ENCODE measurements at regions not wholly inside any gene's neighbourhood (a gene's known extent, or its start where the extent isn't known, plus 50 kb on each side); places are given as distances from the start of the nearest gene placed in this dataset.

DNA sequence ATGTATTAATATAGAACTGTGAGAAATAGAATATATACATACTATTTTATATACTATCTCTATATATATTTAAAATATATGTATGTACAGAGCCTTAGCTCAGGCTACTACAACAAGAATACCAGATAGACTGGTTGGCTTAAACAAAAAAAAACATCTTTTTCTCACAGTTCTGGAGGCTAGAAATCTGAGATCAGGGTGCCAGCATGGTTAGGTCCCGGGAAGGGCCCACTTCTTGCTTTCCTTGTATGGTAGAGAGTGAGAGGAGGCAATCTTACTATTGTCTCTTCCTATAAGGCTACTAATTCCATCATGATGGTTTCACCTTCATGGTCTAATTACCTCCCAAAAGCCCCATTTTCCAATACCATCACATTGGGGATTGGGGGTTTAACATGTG, 613.0 kb downstream of the ZNF608 start:
- Mint-ChIP-seq H3K27me3 (ENCODE audit: low read depth) (no peaks in the 10 kb centered on the region), H3K9me3 (peaks cover 0 to 3% of the 10 kb centered on the region in 2 experiments; a peak in 2 of 5 replicates), H3K36me3 (ENCODE audit: insufficient read depth in 1 of 3, low read depth in 3 of 3) (peaks cover 0 to 7% (median 4%) of the 10 kb centered on the region in 3 experiments; a peak in 3 of 7 replicates), H3K4me3 (no peak overlapping the region), H3K27ac (no peak overlapping the region), H3K4me1 (no peaks in the 10 kb centered on the region; a peak in 1 of 4 replicates)
- H3K4me2 ChIP-seq (ENCODE audit: insufficient read depth, insufficient read length, low read length), result no peak overlapping the region
- no peak overlapping the region for H2BK15ac ChIP-seq (ENCODE audit: low read depth, low read length)
- H3K4me1 ChIP-seq (ENCODE audit: insufficient read depth, low read length), result no peaks in the 10 kb centered on the region
- H3K9ac ChIP-seq (ENCODE audit: extremely low read depth, insufficient read length, low read length), result no peak overlapping the region
- H3K79me1 ChIP-seq (ENCODE audit: insufficient read depth, low read depth, low read length, poor library complexity, severe bottlenecking), result no peaks in the 10 kb centered on the region
- H4K20me1 ChIP-seq (ENCODE audit: control insufficient read depth, insufficient read depth, insufficient read length), result no peaks in the 10 kb centered on the region
- no peak overlapping the region for H3K56ac ChIP-seq (ENCODE audit: insufficient read length, low read depth, low read length)
- no peak overlapping the region for H3K4ac ChIP-seq (ENCODE audit: low read depth, low read length)
- H3K23me2 ChIP-seq (ENCODE audit: insufficient read length, low read depth, low read length, poor library complexity, severe bottlenecking), result no peaks in the 10 kb centered on the region
- H3K23ac ChIP-seq (ENCODE audit: insufficient read length, low read depth, low read length), result no peak overlapping the region
- no peak overlapping the region for H3K14ac ChIP-seq (ENCODE audit: insufficient read depth, low read length)
- no peak for DNase-seq
- TF ChIP-seq, protein P1, sequence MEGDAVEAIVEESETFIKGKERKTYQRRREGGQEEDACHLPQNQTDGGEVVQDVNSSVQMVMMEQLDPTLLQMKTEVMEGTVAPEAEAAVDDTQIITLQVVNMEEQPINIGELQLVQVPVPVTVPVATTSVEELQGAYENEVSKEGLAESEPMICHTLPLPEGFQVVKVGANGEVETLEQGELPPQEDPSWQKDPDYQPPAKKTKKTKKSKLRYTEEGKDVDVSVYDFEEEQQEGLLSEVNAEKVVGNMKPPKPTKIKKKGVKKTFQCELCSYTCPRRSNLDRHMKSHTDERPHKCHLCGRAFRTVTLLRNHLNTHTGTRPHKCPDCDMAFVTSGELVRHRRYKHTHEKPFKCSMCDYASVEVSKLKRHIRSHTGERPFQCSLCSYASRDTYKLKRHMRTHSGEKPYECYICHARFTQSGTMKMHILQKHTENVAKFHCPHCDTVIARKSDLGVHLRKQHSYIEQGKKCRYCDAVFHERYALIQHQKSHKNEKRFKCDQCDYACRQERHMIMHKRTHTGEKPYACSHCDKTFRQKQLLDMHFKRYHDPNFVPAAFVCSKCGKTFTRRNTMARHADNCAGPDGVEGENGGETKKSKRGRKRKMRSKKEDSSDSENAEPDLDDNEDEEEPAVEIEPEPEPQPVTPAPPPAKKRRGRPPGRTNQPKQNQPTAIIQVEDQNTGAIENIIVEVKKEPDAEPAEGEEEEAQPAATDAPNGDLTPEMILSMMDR (conservative IDR thresholded peaks at IDR 0.05), result no peak
- no peak overlapping the region for H2BK120ac ChIP-seq (ENCODE audit: low read depth, low read length, poor library complexity, severe bottlenecking)
- H3T11ph ChIP-seq (ENCODE audit: low read length), result no peak overlapping the region
- no peak overlapping the region for H2BK12ac ChIP-seq (ENCODE audit: insufficient read length, low read depth, low read length)
- H4K8ac ChIP-seq (replicated peaks; ENCODE audit: insufficient read length, low read depth, low read length), result no peak overlapping the region
- H3K27me3 ChIP-seq (ENCODE audit: insufficient read depth, low read length), result no peaks in the 10 kb centered on the region
- H3K79me2 ChIP-seq (ENCODE audit: insufficient read depth, low read length), result no peaks in the 10 kb centered on the region
- no peak overlapping the region for H3K27ac ChIP-seq (ENCODE audit: insufficient read length, low read depth, low read length)
- H2BK5ac ChIP-seq (ENCODE audit: insufficient read length, low read length), result no peak overlapping the region
- H2BK20ac ChIP-seq (ENCODE audit: low read depth, low read length, poor library complexity, severe bottlenecking), result no peak overlapping the region
- H4K5ac ChIP-seq (ENCODE audit: insufficient read length, low read depth, low read length), result no peak overlapping the region
- no peak overlapping the region for H4K91ac ChIP-seq (ENCODE audit: insufficient read length, low read depth, low read length)
- no peak overlapping the region for H2AFZ ChIP-seq (ENCODE audit: low read length)
- no peak overlapping the region for H3K18ac ChIP-seq (ENCODE audit: insufficient read length, low read depth, low read length)
- no peaks in the 10 kb centered on the region for H3K9me3 ChIP-seq (ENCODE audit: control insufficient read depth, low read depth, low read length)
- whole genome bisulfite sequencing (ENCODE audit: extremely low coverage, insufficient read length, low lambda C conversion rate), result no CpG with 5 or more reads among the region's 1 CpG
- H2AK5ac ChIP-seq (ENCODE audit: insufficient read length, low read length), result no peak overlapping the region
